Activated naive CD4-positive, alpha-beta T cell treated with anti-CD3 and anti-CD28 coated beads, Interleukin-2, amount 50 U/mL, for 72 hours (primary cell): ENCODE measurements at regions not wholly inside any gene's neighbourhood (a gene's known extent, or its start where the extent isn't known, plus 50 kb on each side); places are given as distances from the start of the nearest gene placed in this dataset.
"Not testable (repeated sequence)": the region's sequence is repeated elsewhere in the genome, so short reads cannot be mapped to it uniquely, and the experiment has no call there.

Experiments used
- ATAC-seq, 2 donors: fragments of 150-1000 bp; cut with Tn5 transposase; 2 replicates each; pipeline ENCODE4 v1.10.0; 2021; ENCODE audit warnings: mild to moderate bottlenecking in 2 of 2, moderate library complexity in 2 of 2
- DNase-seq, 2 donors: peaks; one replicate each; pipeline ENCODE4 v3.0.0; 2021 to 2022; ENCODE audit warnings: low spot score in 2 of 2
- H3K27ac Mint-ChIP-seq, 2 donors: one replicate each; pipeline ENCODE4 v1.8.0; 2022; ENCODE audit warnings: mild to moderate bottlenecking in 2 of 2, mixed read lengths in 2 of 2
- H3K36me3 Mint-ChIP-seq, 2 donors: one replicate each; pipeline ENCODE4 v1.8.0; 2022; ENCODE audit warnings: mixed read lengths in 2 of 2
- H3K9me3 Mint-ChIP-seq, 2 donors: one replicate each; pipeline ENCODE4 v1.8.0; 2022; ENCODE audit warnings: mixed read lengths in 2 of 2

DNA sequence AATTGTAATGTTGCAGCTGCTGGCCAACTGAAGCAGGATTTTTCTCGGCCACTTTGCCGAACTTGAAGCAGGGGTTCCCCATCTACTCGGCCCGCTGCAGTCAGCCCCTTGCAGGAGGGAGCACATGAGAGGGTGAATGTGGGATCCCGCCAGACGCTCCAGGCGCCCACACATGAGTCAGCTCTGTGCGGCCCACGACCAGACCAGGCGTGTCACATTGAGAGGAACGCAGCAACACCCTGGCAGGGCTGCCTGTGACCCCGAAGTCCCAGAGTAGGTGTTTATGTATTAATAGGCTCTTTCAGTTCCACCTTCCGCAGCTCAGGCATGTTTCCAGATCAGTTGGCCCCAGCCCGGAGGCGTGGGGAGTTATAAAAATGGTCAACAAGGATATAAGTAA lies 344.7 kb upstream of the PABPC4L start:
- DNase-seq (no peak), ATAC-seq (no peak)
- Mint-ChIP-seq H3K27ac (no peak overlapping the region), H3K9me3 (peaks cover 11% of the 10 kb centered on the region in 2 donors), H3K36me3 (no peaks in the 10 kb centered on the region)

DNA sequence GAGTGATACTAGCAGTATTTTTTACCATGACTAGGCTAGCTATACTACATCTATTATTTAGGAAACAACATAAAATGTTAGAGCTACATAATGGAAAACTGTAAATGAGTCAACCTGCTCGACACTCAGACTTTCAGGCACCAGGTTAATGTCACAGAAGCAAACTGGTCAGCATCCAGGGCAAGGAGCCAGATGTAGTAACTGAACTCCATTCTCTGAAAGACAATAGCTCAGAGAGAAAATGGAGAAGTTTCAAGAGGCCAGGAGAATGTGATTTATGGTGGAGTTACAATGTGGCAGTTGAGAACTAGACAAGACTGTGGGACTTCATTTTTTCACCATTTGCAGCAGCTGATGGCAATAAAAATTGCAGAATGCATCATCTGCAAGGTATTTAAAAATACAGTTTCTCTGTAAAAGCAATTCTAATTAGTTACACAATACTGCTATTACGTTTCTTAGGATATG lies 342.7 kb upstream of the PABPC4L start:
- Mint-ChIP-seq H3K27ac (no peak overlapping the region), H3K9me3 (peaks cover 11% of the 10 kb centered on the region in 2 donors), H3K36me3 (no peaks in the 10 kb centered on the region)
- ATAC-seq = no peak
- DNase-seq = no peak

DNA sequence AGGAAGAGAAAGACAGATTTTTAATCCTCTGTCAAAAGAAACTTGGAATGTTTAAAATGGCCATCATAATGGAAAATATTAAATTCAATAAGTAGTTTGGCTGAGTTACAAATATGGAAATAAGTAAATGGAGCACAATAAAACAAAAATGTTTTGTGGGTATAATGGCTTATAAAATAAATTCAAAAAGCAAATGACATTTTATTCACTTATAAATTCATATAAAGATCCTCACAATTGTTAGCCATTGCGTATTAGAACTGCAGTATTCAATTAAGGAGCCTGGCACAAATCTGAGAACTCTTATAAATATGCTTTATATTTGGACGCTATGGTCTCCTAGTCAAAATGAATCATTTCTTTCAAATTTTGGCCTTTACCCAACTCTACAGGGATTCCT lies 339.0 kb upstream of the PABPC4L start:
- no peak for DNase-seq
- Mint-ChIP-seq H3K9me3 (peaks cover 0 to 4% of the 10 kb centered on the region in 2 donors), H3K36me3 (no peaks in the 10 kb centered on the region), H3K27ac (no peak overlapping the region)
- ATAC-seq = no peak

DNA sequence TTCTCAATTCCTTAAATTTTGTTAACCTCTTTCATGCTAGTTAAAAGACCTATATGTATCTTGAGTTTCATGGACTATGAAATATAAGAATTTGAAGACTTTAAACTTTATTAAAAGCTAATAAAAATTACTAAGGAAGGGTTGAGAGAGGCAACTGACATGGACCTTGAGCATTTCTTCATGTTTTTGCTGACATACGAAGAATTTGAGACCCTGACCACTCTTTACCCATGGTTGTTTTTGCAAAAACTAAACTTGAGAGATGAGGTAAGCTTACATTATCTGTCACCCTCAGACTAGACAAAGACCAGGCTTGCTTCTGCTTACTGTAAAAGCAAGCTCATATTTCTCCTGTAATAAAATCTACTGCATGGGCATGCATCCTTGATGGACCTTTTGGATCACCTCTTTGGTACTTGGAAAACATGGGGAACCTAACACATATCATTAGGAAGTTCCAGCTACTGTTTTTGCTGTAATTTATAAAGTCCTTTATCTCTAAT lies 338.2 kb upstream of the PABPC4L start:
- Mint-ChIP-seq H3K9me3 (peaks cover 0 to 4% of the 10 kb centered on the region in 2 donors), H3K27ac (no peak overlapping the region), H3K36me3 (no peaks in the 10 kb centered on the region)
- DNase-seq = no peak
- no peak for ATAC-seq

DNA sequence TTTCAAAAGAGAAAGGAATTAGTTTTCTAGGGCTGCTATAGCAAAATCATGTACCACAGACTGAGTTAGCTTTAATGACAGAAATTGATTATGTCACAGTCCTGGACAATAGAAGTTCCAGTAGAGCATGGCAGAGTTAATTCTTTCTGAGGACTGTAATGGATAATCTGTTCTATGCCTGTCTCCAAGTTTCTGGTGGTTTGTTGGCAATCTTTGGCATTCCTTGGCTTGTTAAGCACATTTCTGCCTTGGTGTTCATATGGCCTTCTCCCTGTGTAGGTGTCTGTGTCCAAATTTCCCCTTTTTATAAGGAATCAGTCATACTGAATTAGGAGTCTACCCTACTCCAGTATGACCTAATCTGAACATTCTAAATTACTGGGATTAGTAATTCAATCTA lies 336.1 kb upstream of the PABPC4L start:
- ATAC-seq = no peak
- DNase-seq = no peak
- H3K36me3 Mint-ChIP-seq = no peaks in the 10 kb centered on the region
- no peak overlapping the region for H3K27ac Mint-ChIP-seq
- peaks cover 0 to 4% of the 10 kb centered on the region in 2 donors for H3K9me3 Mint-ChIP-seq

DNA sequence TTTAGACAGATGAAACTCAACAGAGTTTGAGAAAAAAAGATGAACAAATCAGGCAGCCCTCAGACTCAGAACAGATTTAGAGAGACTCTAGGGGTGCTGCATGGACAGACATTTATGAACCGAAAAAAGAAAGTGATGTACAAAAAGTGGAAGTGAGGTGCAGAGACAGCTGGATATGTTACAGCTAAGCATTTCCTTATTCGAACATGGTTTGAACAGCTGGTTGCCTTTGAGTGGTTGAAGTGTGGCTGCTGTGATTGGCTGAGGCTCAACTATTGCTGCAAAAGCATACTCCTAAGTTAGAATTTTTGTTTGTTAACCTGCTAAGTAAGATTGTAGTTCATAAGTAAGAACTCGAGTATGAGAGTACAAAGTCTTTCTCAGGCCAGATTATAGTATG lies 331.5 kb upstream of the PABPC4L start:
- ATAC-seq (no peak), DNase-seq (no peak)
- no peak overlapping the region for H3K27ac Mint-ChIP-seq
- peaks cover 0 to 4% of the 10 kb centered on the region in 2 donors for H3K9me3 Mint-ChIP-seq
- H3K36me3 Mint-ChIP-seq = no peaks in the 10 kb centered on the region

DNA sequence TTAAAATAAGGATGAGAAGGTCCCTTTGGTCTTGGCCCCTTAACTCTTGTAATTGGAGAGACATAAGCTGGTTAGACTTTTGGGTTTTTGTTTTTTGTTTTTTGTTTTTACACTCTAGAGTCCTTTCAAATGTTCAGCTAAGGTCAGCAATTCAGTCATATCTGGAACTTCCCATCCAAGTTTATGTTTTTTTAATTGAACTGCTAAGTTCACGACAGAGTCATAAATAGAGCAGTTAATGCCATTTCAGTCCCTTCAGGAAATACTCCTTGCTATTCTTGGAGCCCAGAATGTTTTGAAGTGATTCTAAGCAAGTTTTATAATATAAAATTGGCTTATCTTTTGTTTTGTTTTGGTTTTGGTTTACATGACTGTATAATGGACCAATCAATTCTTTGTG lies 329.4 kb upstream of the PABPC4L start:
- ATAC-seq = no peak
- H3K27ac Mint-ChIP-seq = no peak overlapping the region

DNA sequence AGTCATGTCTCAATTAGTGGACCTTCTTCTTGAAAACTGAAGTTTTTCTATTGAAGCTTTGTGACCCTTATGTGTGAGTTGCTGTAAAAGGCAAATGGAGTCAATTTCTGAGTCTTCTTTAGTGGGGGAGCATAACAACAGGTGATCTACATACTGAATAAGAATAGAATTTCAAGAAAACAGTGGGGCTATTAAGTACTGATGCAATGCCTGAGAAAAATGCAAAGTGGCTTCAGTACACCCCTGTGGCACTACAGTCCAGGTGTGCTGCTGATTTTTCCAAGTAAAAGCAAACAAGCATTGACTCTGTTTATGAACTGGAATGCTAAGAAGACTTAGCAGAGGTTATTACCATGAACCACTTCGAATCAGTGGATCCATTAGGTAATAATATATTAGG lies 328.0 kb upstream of the PABPC4L start:
- H3K27ac Mint-ChIP-seq = no peak overlapping the region
- H3K36me3 Mint-ChIP-seq = no peaks in the 10 kb centered on the region
- DNase-seq = no peak
- ATAC-seq = no peak
- peaks cover 4% of the 10 kb centered on the region in 2 donors for H3K9me3 Mint-ChIP-seq

More for the DNA sequence above, 329.4 kb upstream of the PABPC4L start:
- no peaks in the 10 kb centered on the region for H3K9me3 Mint-ChIP-seq
- no peak for DNase-seq
- H3K36me3 Mint-ChIP-seq = no peaks in the 10 kb centered on the region

DNA sequence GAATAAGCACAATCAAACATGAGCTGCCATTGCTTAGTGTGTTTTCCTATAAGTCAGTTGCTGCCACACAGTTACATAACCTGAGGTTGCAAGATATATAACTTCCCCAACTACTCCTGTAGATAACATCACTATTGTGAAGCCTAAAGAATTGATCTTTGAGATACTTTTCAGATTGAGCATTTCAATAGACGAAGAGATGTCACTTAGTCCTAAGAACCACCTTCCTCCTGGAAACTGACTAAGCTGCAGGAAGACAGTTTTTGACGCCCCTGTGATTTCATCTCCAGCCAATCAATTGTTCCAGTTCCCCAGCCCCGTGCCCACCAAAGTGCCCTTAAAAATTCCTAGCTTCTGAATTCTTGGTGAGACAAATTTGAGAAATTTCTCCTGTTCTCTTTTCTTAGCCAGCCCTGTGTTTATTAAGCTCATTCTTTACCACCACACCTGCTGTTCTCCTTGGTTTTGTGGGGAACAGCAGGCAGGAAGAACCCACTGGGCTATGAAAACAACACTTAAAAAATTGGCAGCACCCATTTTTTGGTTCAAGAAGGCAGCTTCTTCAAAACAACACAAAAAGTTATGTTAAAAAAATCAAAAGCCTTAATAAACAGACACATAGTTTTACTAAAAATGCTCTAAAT lies 317.1 kb upstream of the PABPC4L start:
- Mint-ChIP-seq H3K9me3 (no peaks in the 10 kb centered on the region), H3K27ac (no peak overlapping the region), H3K36me3 (no peaks in the 10 kb centered on the region)
- DNase-seq (no peak), ATAC-seq (no peak)

DNA sequence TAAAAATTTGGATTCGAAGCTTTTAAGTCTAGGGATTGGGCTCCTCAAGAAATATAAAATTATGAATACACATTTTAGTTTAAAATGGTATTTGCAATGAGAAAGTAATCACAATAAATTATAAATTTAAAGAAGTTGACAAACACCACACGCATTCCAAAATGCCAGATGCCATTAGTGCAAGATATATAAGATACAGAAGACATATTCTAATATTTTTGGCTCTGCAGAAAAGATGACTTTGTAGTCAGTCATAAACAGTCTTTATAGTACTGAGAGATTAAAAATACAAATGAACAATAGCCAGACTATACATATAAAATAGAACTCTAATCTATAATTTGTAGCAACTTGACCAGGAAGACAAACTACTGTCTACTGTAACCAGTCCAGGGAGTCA lies 309.0 kb upstream of the PABPC4L start:
- H3K9me3 Mint-ChIP-seq = peaks cover 19 to 20% of the 10 kb centered on the region in 2 donors
- no peak for DNase-seq
- no peak for ATAC-seq
- no peak overlapping the region for H3K27ac Mint-ChIP-seq
- no peaks in the 10 kb centered on the region for H3K36me3 Mint-ChIP-seq

DNA sequence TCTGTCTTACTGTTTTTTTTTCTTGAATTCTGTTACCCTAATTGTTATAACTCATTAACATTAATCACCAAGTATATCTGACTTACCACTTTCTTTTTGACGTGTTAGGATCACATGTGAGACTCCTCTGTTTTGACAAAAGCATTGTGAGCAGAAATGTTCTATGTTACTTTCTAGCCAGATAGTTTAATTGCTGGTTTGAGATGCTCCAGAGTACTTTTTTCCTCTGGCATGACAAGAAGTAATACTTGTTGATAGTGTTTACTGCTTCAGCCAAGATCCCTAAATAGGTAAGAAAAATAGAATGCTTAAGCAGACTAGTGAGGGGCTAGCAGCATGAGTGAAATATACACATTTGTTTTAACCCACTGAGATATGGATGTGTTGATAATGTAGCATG lies 303.9 kb upstream of the PABPC4L start:
- DNase-seq (no peak), ATAC-seq (no peak)
- H3K27ac Mint-ChIP-seq = no peak overlapping the region
- H3K9me3 Mint-ChIP-seq = peaks cover 19 to 23% of the 10 kb centered on the region in 2 donors
- H3K36me3 Mint-ChIP-seq = no peaks in the 10 kb centered on the region

DNA sequence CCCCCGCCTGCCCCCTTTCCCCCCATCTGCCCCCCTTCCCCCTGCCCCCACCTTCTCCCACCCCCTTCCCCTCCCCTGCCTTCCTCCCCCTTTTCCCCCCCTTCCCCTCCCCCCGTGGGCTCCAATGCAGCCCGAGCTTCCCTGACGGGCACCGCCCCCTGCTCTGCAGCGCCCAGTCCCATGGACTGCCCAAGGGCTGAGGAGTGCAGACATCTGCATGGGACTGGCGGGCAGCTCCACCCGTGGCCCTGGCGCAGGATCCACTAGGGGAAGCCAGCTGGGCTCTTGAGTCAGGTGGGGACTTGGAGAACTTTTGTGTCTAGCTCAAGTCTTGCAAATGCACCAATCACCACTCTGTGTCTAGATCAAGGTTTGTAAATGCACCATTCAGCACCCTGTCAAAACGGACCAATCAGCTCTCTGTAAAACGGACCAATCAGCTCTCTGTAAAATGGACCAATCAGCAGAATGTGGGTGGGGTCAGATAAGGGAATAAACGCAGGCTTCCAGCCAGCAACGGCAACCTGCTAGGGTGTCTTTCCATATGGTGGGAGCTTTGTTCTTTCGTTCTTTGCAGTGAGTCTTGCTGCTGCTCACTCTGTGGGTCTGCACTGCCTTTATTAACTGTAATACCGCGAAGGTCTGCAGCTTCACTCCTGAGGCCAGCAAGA lies 300.5 kb upstream of the PABPC4L start:
- DNase-seq (no peak), ATAC-seq (no peak)
- Mint-ChIP-seq H3K36me3 (no peaks in the 10 kb centered on the region), H3K9me3 (peaks cover 6 to 10% of the 10 kb centered on the region in 2 donors), H3K27ac (no peak overlapping the region)

DNA sequence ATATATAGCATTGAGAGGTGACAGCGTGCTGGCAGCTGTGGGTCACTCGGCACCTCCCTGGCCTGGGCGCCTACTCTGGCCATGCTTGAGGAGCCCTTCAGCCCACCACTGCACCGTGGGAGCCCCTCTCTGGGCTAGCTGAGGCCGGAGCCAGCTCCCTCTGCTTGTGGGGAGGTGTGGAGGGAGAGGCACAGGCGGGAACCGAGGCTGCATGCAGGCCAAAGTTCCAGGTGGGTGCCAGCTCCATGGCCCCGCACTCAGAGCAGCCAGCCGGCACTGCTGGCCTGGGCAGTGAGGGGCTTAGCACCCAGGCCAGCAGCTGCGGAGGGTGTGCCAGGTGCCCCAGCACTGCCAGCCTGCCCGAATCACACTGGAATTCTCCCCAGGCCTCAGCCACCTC lies 299.9 kb upstream of the PABPC4L start:
- ATAC-seq, H3K27ac Mint-ChIP-seq, DNase-seq, H3K36me3 Mint-ChIP-seq: not testable (repeated sequence)
- H3K9me3 Mint-ChIP-seq = peaks cover 9 to 10% of the 10 kb centered on the region in 2 donors

DNA sequence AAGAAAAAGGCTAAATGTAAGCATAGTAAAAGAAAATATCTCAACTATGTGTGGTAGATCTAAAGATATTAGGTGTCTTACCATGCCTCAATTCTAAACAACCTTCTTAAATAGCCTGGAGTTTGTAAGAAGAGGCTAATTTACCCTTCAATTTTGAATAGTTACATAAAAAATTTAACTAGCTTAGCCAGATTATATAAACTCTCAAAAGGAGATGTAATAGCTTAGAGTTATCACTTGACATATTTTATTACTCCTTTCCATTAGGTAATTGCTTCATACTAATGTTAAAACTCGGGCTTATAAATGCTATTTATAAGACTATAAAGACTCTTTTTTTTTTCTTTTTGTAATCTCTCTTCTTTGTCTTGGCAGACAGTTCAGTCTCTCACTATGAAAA lies 297.5 kb upstream of the PABPC4L start:
- peaks cover under 1 to 3% of the 10 kb centered on the region in 2 donors for H3K9me3 Mint-ChIP-seq

DNA sequence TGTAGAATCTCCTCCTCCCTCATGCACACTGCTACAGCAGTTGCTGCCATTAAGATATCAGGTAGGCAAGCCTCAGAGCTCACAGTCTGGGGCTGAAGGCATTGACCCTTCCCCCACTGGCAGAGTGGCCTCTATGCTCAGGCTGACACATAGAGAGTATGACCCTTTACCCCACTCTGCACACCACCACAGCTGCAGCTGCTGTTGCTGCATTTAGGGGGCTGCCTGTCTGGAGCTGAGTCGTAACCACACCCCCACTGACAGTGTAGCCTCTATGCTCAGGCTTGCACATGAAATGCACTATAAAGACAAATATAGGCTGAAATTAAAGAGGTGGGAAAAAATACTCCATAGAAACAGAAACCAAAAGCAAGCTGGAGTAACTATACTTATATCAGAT lies 289.3 kb upstream of the PABPC4L start:
- ATAC-seq = no peak
- H3K9me3 Mint-ChIP-seq = peaks cover 13% of the 10 kb centered on the region in 2 donors
- no peak overlapping the region for H3K27ac Mint-ChIP-seq

More for the DNA sequence above, 297.5 kb upstream of the PABPC4L start:
- no peak for DNase-seq
- Mint-ChIP-seq H3K36me3 (no peaks in the 10 kb centered on the region), H3K27ac (no peak overlapping the region)
- ATAC-seq = no peak

DNA sequence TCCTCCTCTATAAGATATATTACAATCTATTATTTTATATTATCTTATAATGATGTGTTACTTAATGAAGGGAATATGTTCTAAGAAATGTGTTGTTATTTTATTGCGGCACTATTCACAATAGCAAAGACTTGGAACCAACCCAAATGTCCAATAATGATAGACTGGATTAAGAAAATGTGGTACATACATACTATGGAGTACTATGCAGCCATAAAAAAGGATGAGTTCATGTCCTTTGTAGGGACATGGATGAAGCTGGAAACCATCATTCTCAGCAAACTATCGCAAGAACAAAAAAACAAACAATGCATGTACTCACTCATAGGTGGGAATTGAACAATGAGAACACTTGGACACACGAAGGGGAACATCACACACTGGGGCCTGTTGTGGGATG lies 281.9 kb upstream of the PABPC4L start:
- not testable (repeated sequence) for DNase-seq, ATAC-seq, H3K9me3 Mint-ChIP-seq, H3K27ac Mint-ChIP-seq, H3K36me3 Mint-ChIP-seq

More for the DNA sequence above, 289.3 kb upstream of the PABPC4L start:
- DNase-seq = no peak
- H3K36me3 Mint-ChIP-seq = peaks cover 0 to 9% of the 10 kb centered on the region in 2 donors

DNA sequence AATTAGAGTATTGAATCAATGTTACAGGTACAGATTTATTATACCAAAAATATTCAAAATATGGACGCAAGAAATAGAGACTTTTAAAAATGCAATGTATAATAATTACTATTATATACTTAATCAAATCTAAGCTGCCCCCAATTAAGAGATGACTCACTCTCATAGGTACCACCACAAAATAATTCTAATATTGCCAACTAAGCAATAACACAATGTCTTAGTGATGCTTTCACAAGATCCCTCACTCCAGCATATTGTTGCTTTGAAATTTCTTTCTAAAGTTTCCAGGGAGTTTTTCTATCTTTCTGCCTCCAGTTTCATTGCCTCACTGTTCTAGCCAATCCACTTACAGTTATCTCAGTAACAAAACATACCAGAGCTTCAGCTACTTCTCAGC lies 270.0 kb upstream of the PABPC4L start:
- Mint-ChIP-seq H3K9me3 (peaks cover 5 to 14% of the 10 kb centered on the region in 2 donors), H3K36me3 (no peaks in the 10 kb centered on the region), H3K27ac (no peak overlapping the region)
- DNase-seq (no peak), ATAC-seq (no peak)

DNA sequence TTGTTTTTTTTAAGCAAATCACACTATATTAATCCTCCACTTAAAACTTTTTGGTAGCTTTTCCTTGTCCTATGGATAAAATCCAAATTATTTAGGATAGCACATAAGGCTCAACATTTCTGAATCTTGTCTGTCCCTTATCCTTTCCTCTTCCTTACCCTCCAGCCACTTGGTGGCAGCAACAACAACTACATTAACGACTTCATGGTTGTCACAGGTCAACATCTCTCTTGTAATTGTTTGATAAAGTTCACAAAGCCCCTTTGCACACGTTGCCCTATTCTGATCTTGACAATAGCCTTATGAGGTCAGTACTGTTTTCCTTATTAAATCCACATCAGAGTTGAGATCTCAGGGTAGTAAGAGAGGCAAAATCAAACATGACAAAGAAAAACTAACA lies 269.0 kb upstream of the PABPC4L start:
- no peak for ATAC-seq
- peaks cover 5 to 14% of the 10 kb centered on the region in 2 donors for H3K9me3 Mint-ChIP-seq
- H3K27ac Mint-ChIP-seq = no peak overlapping the region
- DNase-seq = no peak
- no peaks in the 10 kb centered on the region for H3K36me3 Mint-ChIP-seq
